Stimulated activated CD4-positive, alpha-beta T cell treated with anti-CD3 and anti-CD28 coated beads, Interleukin-4, amount 100 ng/mL, for 1 hour (primary cell): ENCODE measurements at regions not wholly inside any gene's neighbourhood (a gene's known extent, or its start where the extent isn't known, plus 50 kb on each side); places are given as distances from the start of the nearest gene placed in this dataset.

Source experiments
- DNase-seq: peaks from one replicate; pipeline ENCODE4 v3.0.0-alpha.2; 2020

GRCh38 chr20:6956574-6956973, 189.1 kb downstream of the BMP2 start:
- no peak for DNase-seq

GRCh38 chr20:6959900-6960312, 192.4 kb downstream of the BMP2 start:
- no peak for DNase-seq

- DNase-seq = no peak
These were observed 199.2 kb downstream of the BMP2 start for GRCh38 chr20:6966721-6967120.

- no peak for DNase-seq
These were observed 207.4 kb downstream of the BMP2 start for GRCh38 chr20:6974838-6975237.

- no peak for DNase-seq
These were observed 207.8 kb downstream of the BMP2 start for GRCh38 chr20:6975311-6975710.

GRCh38 chr20:6976106-6976900, 208.8 kb downstream of the BMP2 start:
- no peak for DNase-seq

GRCh38 chr20:6979621-6980020, 212.1 kb downstream of the BMP2 start:
- no peak for DNase-seq

- DNase-seq = no peak
These were observed 225.5 kb downstream of the BMP2 start for GRCh38 chr20:6993011-6993410.

GRCh38 chr20:6993511-6993910, 226.0 kb downstream of the BMP2 start:
- DNase-seq = no peak

- DNase-seq = no peak
These were observed 227.0 kb downstream of the BMP2 start for GRCh38 chr20:6994452-6994851.

- DNase-seq = no peak
These were observed 231.4 kb downstream of the BMP2 start for GRCh38 chr20:6998909-6999308.

- no peak for DNase-seq
These were observed 231.9 kb downstream of the BMP2 start for GRCh38 chr20:6999381-6999780.

- no peak for DNase-seq
These were observed 236.1 kb downstream of the BMP2 start for GRCh38 chr20:7003598-7003997.

GRCh38 chr20:7004801-7005200, 237.3 kb downstream of the BMP2 start:
- no peak for DNase-seq

GRCh38 chr20:7010527-7010926, 243.0 kb downstream of the BMP2 start:
- no peak for DNase-seq

GRCh38 chr20:7015257-7015656, 247.8 kb downstream of the BMP2 start:
- no peak for DNase-seq

- DNase-seq = no peak
These were observed 255.1 kb downstream of the BMP2 start for GRCh38 chr20:7022597-7022996.

- no peak for DNase-seq
These were observed 258.1 kb downstream of the BMP2 start for GRCh38 chr20:7025635-7026034.

- no peak for DNase-seq
These were observed 261.5 kb downstream of the BMP2 start for GRCh38 chr20:7029019-7029418.

GRCh38 chr20:7031222-7031621, 263.7 kb downstream of the BMP2 start:
- DNase-seq = no peak

GRCh38 chr20:7038029-7038428, 270.5 kb downstream of the BMP2 start:
- DNase-seq = no peak

GRCh38 chr20:7057611-7058010, 290.1 kb downstream of the BMP2 start:
- no peak for DNase-seq

- no peak for DNase-seq
These were observed 311.3 kb downstream of the BMP2 start for GRCh38 chr20:7078804-7079203.

- no peak for DNase-seq
These were observed 313.0 kb downstream of the BMP2 start for GRCh38 chr20:7080472-7080871.

GRCh38 chr20:7085467-7085866, 318.0 kb downstream of the BMP2 start:
- DNase-seq = no peak
